Activated T-helper 9 cell treated with anti-CD3 and anti-CD28 coated beads, Interleukin-2, amount 50 U/mL, for 16 hours (primary cell): ENCODE measurements at regions not wholly inside any gene's neighbourhood (a gene's known extent, or its start where the extent isn't known, plus 50 kb on each side); places are given as distances from the start of the nearest gene placed in this dataset.
"Not testable (repeated sequence)": the region's sequence is repeated elsewhere in the genome, so short reads cannot be mapped to it uniquely, and the experiment has no call there.

Source experiments
- DNase-seq: peaks from one replicate; pipeline ENCODE4 v3.0.0-alpha.2; 2020; ENCODE audit warnings: low read depth

- DNase-seq, result no peak
Observed at GRCh38 chr6:28585335-28585734, 59.7 kb downstream of the GPX5 start.

GRCh38 chr6:28586324-28586723, 60.6 kb downstream of the GPX5 start:
- DNase-seq, result no peak

- peak; percentile 34 for DNase-seq
Observed at GRCh38 chr6:28586962-28587745, 61.5 kb downstream of the GPX5 start.

GRCh38 chr6:28587746-28588075, 62.0 kb downstream of the GPX5 start:
- no peak for DNase-seq

GRCh38 chr6:28588666-28589065, 63.0 kb downstream of the GPX5 start:
- DNase-seq, result no peak

GRCh38 chr6:28589234-28589956, 63.7 kb downstream of the GPX5 start:
- no peak for DNase-seq

- DNase-seq, result no peak
Observed at GRCh38 chr6:28589957-28590349, 64.3 kb downstream of the GPX5 start.

- DNase-seq, result no peak
Observed at GRCh38 chr6:28597217-28597835, 71.6 kb downstream of the GPX5 start.

GRCh38 chr6:28597924-28598722, 72.4 kb downstream of the GPX5 start:
- DNase-seq, result no peak

- DNase-seq, result no peak
Observed at GRCh38 chr6:28598757-28599686, 73.3 kb downstream of the GPX5 start.

- no peak for DNase-seq
Observed at GRCh38 chr6:28600245-28600644, 74.6 kb downstream of the GPX5 start.

- DNase-seq, result no peak
Observed at GRCh38 chr6:28603891-28604290, 78.2 kb downstream of the GPX5 start.

GRCh38 chr6:28606424-28607391, 81.0 kb downstream of the GPX5 start:
- no peak for DNase-seq

GRCh38 chr6:28607990-28608389, 82.3 kb downstream of the GPX5 start:
- no peak for DNase-seq

GRCh38 chr6:28609672-28610071, 84.0 kb downstream of the GPX5 start:
- DNase-seq, result no peak

GRCh38 chr6:28615616-28615954, 89.9 kb downstream of the GPX5 start:
- no peak for DNase-seq

- DNase-seq, result no peak
Observed at GRCh38 chr6:28615955-28616747, 90.5 kb downstream of the GPX5 start.

GRCh38 chr6:28618898-28619555, 93.3 kb downstream of the GPX5 start:
- no peak for DNase-seq

- DNase-seq, result not testable (repeated sequence)
Observed at GRCh38 chr6:28621268-28621667, 95.6 kb downstream of the GPX5 start.
